Lower leg skin (tissue), 3 donors: ENCODE measurements at regions not wholly inside any gene's neighbourhood (a gene's known extent, or its start where the extent isn't known, plus 50 kb on each side); places are given as distances from the start of the nearest gene placed in this dataset.

ENCODE experiments used
- CTCF ChIP-seq, 3 donors: fragments of 450-650 bp; IDR thresholded peaks; one replicate each; pipeline ENCODE4 v1.5.1; 2016; ENCODE audit warnings: antibody characterized with exemption in 3 of 3, mild to moderate bottlenecking in 3 of 3, moderate library complexity in 2 of 3
- POLR2A ChIP-seq, 2 donors: fragments of 450-650 bp; IDR thresholded peaks; one replicate each; pipeline ENCODE4 v1.6.1; 2016 to 2017; ENCODE audit warnings: antibody characterized with exemption in 2 of 2, mild to moderate bottlenecking in 1 of 2, moderate library complexity in 1 of 2

GRCh38 chr13:91249861-91250260 lies 97.6 kb upstream of the MIR17HG start:
- TF ChIP-seq CTCF (IDR thresholded peaks at IDR 0.05) = no peak
- no peak for TF ChIP-seq POLR2A (IDR thresholded peaks at IDR 0.05)
